C4-2B (cell line): ENCODE measurements at regions not wholly inside any gene's neighbourhood (a gene's known extent, or its start where the extent isn't known, plus 50 kb on each side); places are given as distances from the start of the nearest gene placed in this dataset.

ENCODE experiments used
- H3K27ac ChIP-seq: fragments of 450-650 bp; 2 replicates; pipeline ENCODE4 v1.5.1; 2017
- CTCF ChIP-seq: fragments of 450-650 bp; conservative IDR thresholded peaks from 2 replicates; pipeline ENCODE4 v1.5.1; 2017; ENCODE audit warnings: mild to moderate bottlenecking
- ZFX ChIP-seq: fragments of 450-650 bp; IDR thresholded peaks from 2 replicates; pipeline ENCODE4 v1.6.1; 2017

DNA sequence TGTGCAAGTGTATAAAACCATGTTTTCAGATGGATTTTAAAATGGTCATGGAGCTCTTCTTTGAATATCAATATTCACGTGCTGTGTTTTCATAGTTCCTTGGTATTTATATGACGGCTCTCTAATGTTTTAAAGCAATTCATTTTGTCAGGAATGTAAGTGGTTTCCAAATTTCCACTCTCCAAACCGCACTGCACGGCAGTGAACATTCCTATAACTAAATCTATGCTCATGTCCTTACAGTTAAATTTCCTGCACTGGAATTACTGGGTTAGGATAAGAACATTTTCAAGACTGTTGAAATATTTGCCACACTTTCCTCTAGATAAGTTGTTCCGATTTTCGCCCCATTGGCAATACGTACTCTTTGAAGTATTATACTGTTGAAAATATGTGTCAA, 398.9 kb downstream of the PMP22 start:
- no peak overlapping the region for H3K27ac ChIP-seq
- TF ChIP-seq ZFX = no peak
- no peak for TF ChIP-seq CTCF

DNA sequence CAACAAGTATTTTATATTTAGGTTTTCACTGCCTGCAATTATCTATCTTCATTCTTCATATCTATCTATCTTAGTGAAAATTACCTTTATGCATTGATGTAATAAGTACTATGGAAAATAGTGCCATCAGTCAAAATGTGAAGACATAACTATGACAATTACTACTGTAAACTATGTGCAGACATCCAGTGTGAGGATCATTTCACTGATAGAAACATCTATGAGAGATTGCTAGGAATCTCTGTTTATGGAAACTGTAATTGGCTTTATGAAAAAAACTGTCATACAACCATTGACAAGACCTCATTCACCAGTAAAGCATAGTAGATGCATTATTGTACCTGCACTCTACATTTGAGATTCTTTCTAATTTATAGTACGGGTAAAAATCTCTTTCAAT, 401.0 kb downstream of the PMP22 start:
- no peak overlapping the region for H3K27ac ChIP-seq
- TF ChIP-seq CTCF = no peak
- no peak for TF ChIP-seq ZFX

- no peak overlapping the region for H3K27ac ChIP-seq
- TF ChIP-seq CTCF (no peak), ZFX (no peak)
These were observed 405.6 kb downstream of the PMP22 start for GRCh38 chr17:14859542-14859941.

DNA sequence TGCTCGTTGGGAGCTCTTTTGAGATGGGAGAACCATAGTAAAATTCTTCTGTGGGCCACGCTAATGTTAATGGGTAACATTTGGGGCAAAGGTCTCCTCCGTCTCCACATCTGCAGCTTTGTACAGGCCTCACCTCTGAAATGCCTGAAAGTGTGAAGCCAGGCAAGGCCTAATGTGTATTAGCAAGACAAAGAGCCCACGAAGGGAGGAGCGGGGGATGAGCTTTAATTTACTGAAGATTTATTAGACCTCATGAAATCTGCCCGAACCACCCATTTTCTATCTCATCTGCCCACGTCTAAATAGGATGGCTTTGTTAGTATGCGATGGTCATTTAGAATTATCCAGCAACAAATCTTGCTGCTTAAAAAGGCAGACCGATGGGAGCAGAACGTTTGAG, 408.9 kb downstream of the PMP22 start:
- TF ChIP-seq ZFX (no peak), CTCF (no peak)
- no peak overlapping the region for H3K27ac ChIP-seq

- H3K27ac ChIP-seq = no peak overlapping the region
These were observed 410.4 kb downstream of the PMP22 start for GRCh38 chr17:14854691-14855090.

GRCh38 chr17:14845591-14846281, 419.4 kb downstream of the PMP22 start:
- TF ChIP-seq CTCF (no peak), ZFX (no peak)
- H3K27ac ChIP-seq = no peak overlapping the region

More at GRCh38 chr17:14854691-14855090, 410.4 kb downstream of the PMP22 start:
- TF ChIP-seq ZFX = no peak
- TF ChIP-seq CTCF = no peak

DNA sequence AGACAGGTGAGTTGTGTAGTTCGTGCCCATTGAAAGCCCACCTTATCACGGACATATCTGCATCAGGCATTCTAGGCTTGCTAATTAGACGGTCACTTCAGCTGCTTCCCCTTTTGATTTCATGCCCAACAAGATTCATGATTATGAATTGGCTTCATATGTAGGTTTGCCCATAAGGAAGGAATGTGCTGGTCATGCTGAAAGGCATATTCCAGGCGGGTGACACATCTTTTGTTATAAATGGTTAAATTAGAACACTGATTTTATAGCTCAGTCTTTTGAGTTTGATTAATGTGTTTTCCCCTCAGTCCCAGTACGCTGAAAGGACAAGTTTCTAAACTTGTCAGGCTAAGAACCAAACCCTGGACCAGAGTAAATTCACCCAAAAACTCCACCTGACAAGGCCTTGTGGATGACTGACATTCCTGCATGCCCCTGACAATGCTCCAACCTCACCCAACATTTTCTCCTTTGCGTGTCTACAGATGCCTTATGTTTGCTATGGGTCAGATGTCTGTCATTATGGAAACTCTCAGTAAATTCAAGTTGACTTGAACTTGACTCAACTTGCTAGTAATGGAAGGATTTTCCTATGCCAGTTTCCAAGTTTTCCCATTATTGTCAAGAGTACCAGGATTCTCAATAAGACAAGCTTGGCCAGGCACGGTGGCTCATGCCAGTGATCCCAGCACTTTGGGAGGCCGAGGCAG, 421.9 kb downstream of the PMP22 start:
- no peak overlapping the region for H3K27ac ChIP-seq
- TF ChIP-seq CTCF (no peak), ZFX (no peak)
